OCI-LY7 (cell line): ENCODE measurements at regions not wholly inside any gene's neighbourhood (a gene's known extent, or its start where the extent isn't known, plus 50 kb on each side); places are given as distances from the start of the nearest gene placed in this dataset.

ENCODE experiments used
- BruUV-seq: library from RNA; stranded (reverse); fragments of 400-500 nt; replicated peaks from 2 replicates; lab custom pipeline; 2021; lab: Mats Ljungman, UMichigan
- CTCF ChIA-PET: fragments of 300-600 bp; sonication (Branson Sonifier 250); formaldehyde crosslinking; loops from one replicate; lab custom pipeline; 2022; ENCODE audit warnings: antibody characterized with exemption; ENCODE audit not compliant: unreplicated experiment; lab: Charles Lee
- POLR2A ChIA-PET: fragments of 300-600 bp; sonication (Branson Sonifier 250); formaldehyde crosslinking; loops from one replicate; lab custom pipeline; 2022; ENCODE audit warnings: antibody characterized with exemption; lab: Charles Lee
- DNase-seq: peaks from one replicate; pipeline ENCODE4 v3.0.0-alpha.2; 2015; ENCODE audit warnings: low spot score
- H2AFZ ChIP-seq: fragments of 200-600 bp; sonication (generic), shearing (Covaris generic); 2 replicates; pipeline ENCODE4 v1.6.1; 2014; ENCODE audit warnings: mild to moderate bottlenecking, antibody characterized with exemption, low read length, moderate library complexity
- H3K27ac ChIP-seq: fragments of 200-600 bp; sonication (generic); 2 replicates; pipeline ENCODE4 v1.5.1; 2014; ENCODE audit warnings: mixed run types, low read depth, mild to moderate bottlenecking, moderate library complexity, low read length, inconsistent platforms; ENCODE audit not compliant: poor library complexity, severe bottlenecking
- H3K36me3 ChIP-seq: fragments of 200-600 bp; sonication (generic); 2 replicates; pipeline ENCODE4 v1.6.1; 2014; ENCODE audit warnings: mild to moderate bottlenecking, antibody characterized with exemption, low read length, moderate library complexity, mixed read lengths; ENCODE audit not compliant: insufficient read depth
- H3K4me1 ChIP-seq: fragments of 200-600 bp; sonication (generic); 2 replicates; pipeline ENCODE4 v1.5.1; 2014; ENCODE audit warnings: mild to moderate bottlenecking, low read length; ENCODE audit not compliant: insufficient read depth, poor library complexity, severe bottlenecking
- H3K4me2 ChIP-seq: fragments of 200-600 bp; sonication (generic); 2 replicates; pipeline ENCODE4 v1.6.1; 2014; ENCODE audit warnings: mild to moderate bottlenecking, low read length
- H3K4me3 ChIP-seq: fragments of 200-600 bp; sonication (generic); 2 replicates; pipeline ENCODE4 v1.5.1; 2014; ENCODE audit warnings: mild to moderate bottlenecking, low read depth, low read length; ENCODE audit not compliant: poor library complexity, severe bottlenecking
- H3K79me2 ChIP-seq: fragments of 200-600 bp; sonication (generic); 2 replicates; pipeline ENCODE4 v1.6.1; 2016; ENCODE audit warnings: low read depth, mild to moderate bottlenecking, low read length, moderate library complexity, mixed read lengths; ENCODE audit not compliant: insufficient read depth
- H3K9me2 ChIP-seq: fragments of 200-600 bp; sonication (generic); 2 replicates; pipeline ENCODE4 v1.6.1; 2016; ENCODE audit warnings: mild to moderate bottlenecking, low read length, mixed read lengths; ENCODE audit not compliant: insufficient read depth
- H3K9me3 ChIP-seq: fragments of 200-600 bp; sonication (generic); 2 replicates; pipeline ENCODE4 v1.6.1; 2014; ENCODE audit warnings: mild to moderate bottlenecking, mixed run types, low read length, mixed read lengths
- H4K20me1 ChIP-seq: fragments of 200-600 bp; sonication (generic); 2 replicates; pipeline ENCODE4 v1.6.1; 2014; ENCODE audit warnings: mild to moderate bottlenecking, antibody characterized with exemption, low read length, moderate library complexity, mixed read lengths; ENCODE audit not compliant: insufficient read depth
- EZH2phosphoT487 ChIP-seq: fragments of 200-600 bp; sonication (generic); IDR thresholded peaks from 2 replicates; pipeline ENCODE4 v1.6.1; 2018; ENCODE audit warnings: low read depth, borderline replicate concordance, mild to moderate bottlenecking, mixed run types, antibody characterized with exemption, low read length, moderate library complexity, mixed read lengths
- intact Hi-C: fragments of 100-400 bp; cut with micrococcal nuclease; formaldehyde crosslinking; loops from one replicate; pipeline ENCODE4 v1.10.0; 2022; ENCODE audit not compliant: unreplicated experiment
- TF ChIP-seq, protein P1 (sequence below): fragments of 200-600 bp; sonication (generic); conservative IDR thresholded peaks from 2 replicates; pipeline ENCODE4 v1.5.1; 2014; ENCODE audit warnings: mild to moderate bottlenecking, antibody characterized with exemption, low read length, moderate library complexity, mixed read lengths

DNA sequence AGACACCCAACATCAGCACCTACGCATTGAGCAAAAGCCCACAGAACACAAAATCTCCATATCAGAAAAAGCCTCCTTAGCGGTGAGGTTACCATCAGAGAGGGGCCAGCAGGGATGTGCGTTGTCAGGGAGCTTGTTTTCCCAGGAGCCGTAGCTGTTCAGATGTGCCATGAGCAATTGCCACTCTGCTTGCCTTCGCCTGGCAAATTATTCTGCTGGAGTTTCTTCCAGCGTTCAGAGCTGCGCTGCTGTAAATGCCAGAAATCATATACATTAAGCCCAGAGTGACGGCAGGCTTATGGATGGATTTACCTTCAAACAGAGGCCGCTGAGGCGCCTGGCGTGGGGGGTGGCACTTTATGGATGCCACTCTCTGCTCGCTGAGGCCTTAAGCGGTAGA is 632.3 kb downstream of the BCOR start:
- POLR2A ChIA-PET, result no interaction called here
- Histone ChIP-seq H3K9me2 (no peaks in the 10 kb centered on the region), H3K79me2 (no peaks in the 10 kb centered on the region), H3K36me3 (no peaks in the 10 kb centered on the region), H3K27ac (no peak overlapping the region), H3K4me3 (no peak overlapping the region), H4K20me1 (no peaks in the 10 kb centered on the region), H3K9me3 (no peaks in the 10 kb centered on the region), H3K4me1 (no peaks in the 10 kb centered on the region), H2AFZ (no peak overlapping the region), H3K4me2 (no peak overlapping the region)
- CTCF ChIA-PET, result no interaction called here
- BruUV-seq, result no TSS peak
- intact Hi-C loops, result no loop called here
- DNase-seq, result no peak
- TF ChIP-seq, protein P1, sequence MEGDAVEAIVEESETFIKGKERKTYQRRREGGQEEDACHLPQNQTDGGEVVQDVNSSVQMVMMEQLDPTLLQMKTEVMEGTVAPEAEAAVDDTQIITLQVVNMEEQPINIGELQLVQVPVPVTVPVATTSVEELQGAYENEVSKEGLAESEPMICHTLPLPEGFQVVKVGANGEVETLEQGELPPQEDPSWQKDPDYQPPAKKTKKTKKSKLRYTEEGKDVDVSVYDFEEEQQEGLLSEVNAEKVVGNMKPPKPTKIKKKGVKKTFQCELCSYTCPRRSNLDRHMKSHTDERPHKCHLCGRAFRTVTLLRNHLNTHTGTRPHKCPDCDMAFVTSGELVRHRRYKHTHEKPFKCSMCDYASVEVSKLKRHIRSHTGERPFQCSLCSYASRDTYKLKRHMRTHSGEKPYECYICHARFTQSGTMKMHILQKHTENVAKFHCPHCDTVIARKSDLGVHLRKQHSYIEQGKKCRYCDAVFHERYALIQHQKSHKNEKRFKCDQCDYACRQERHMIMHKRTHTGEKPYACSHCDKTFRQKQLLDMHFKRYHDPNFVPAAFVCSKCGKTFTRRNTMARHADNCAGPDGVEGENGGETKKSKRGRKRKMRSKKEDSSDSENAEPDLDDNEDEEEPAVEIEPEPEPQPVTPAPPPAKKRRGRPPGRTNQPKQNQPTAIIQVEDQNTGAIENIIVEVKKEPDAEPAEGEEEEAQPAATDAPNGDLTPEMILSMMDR, result no peak
- TF ChIP-seq EZH2phosphoT487, result no peak

DNA sequence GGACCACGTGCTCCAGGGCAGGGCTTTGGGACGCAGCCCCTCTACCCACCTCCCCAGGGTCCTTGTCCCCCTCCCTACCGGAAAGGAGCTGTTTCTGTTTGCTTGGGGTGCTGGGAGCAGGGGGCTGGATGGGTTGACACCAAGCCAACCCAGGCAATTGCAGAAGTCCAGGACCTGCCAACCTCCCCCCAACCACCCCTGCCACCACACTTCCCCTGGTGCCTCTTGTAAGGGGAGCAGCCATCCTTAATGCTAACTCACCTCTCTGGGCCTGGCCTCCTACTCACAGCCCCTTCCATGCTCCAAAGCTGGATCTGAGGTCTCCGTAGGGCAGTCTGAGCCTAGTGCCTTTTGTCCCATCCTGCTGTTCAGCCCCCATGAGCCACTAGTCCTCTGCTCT is 631.9 kb downstream of the BCOR start:
- ChIA-PET CTCF (no interaction called here), POLR2A (no interaction called here)
- intact Hi-C loops, result no loop called here

DNA sequence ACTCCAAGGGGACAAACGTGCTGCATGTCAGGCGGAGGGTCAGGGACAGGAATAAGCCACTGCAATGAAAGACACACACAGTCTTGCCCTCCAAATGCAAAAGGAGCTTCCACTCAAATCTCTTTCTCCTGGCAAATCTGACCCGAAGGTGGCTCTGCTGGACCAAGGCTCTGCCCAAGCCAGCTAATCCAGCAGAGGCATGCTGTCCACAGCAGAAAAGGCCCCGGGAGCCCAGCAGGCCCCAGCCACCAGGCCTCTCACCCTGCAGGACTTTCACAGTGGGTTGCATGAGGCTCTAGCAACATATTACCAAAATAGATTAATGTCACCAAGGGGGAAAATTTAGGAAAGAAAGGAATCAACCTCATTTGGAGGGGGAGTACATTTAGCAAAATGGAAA is 628.6 kb downstream of the BCOR start:
- Histone ChIP-seq H3K4me1 (no peaks in the 10 kb centered on the region), H3K4me3 (no peak overlapping the region), H2AFZ (no peak overlapping the region), H3K9me2 (no peaks in the 10 kb centered on the region), H3K4me2 (no peak overlapping the region), H3K79me2 (no peaks in the 10 kb centered on the region), H4K20me1 (no peaks in the 10 kb centered on the region), H3K9me3 (no peaks in the 10 kb centered on the region), H3K27ac (no peak overlapping the region), H3K36me3 (no peaks in the 10 kb centered on the region)
- intact Hi-C loops, result no loop called here
- POLR2A ChIA-PET, result no interaction called here
- TF ChIP-seq, protein P1, result no peak
- TF ChIP-seq EZH2phosphoT487, result no peak
- no peak for DNase-seq
- CTCF ChIA-PET, result no interaction called here
- no TSS peak for BruUV-seq

More for the DNA sequence above, 631.9 kb downstream of the BCOR start:
- no peaks in the 10 kb centered on the region for H3K36me3 ChIP-seq
- TF ChIP-seq EZH2phosphoT487, result no peak
- TF ChIP-seq, protein P1, result no peak
- H3K9me2 ChIP-seq, result no peaks in the 10 kb centered on the region
- no peak for DNase-seq
- BruUV-seq, result no TSS peak
- H2AFZ ChIP-seq, result no peak overlapping the region
- H4K20me1 ChIP-seq, result no peaks in the 10 kb centered on the region
- H3K27ac ChIP-seq, result no peak overlapping the region
- H3K4me2 ChIP-seq, result no peak overlapping the region
- H3K79me2 ChIP-seq, result no peaks in the 10 kb centered on the region
- no peaks in the 10 kb centered on the region for H3K4me1 ChIP-seq
- H3K4me3 ChIP-seq, result no peak overlapping the region
- H3K9me3 ChIP-seq, result no peaks in the 10 kb centered on the region
